GM12891 (cell line): ENCODE measurements at regions not wholly inside any gene's neighbourhood (a gene's known extent, or its start where the extent isn't known, plus 50 kb on each side); places are given as distances from the start of the nearest gene placed in this dataset.

Experiments used
- DNase-seq: peaks from one replicate; pipeline ENCODE4 v3.0.0; 2011; ENCODE audit warnings: low spot score; ENCODE audit not compliant: insufficient read length
- FAIRE-seq: peaks from 2 replicates; lab custom pipeline; 2011; peaks lifted over from hg19 to GRCh38; lab: Jason Lieb, UNC
- PAX5 ChIP-seq: IDR thresholded peaks from 2 replicates; pipeline ENCODE4 v1.6.1; 2011; ENCODE audit warnings: low read length, moderate library complexity, mild to moderate bottlenecking; ENCODE audit not compliant: insufficient read depth, severe bottlenecking
- POLR2A ChIP-seq: IDR thresholded peaks from 2 replicates; pipeline ENCODE4 v1.6.1; 2011; ENCODE audit warnings: low read depth, low read length, control low read depth
- POLR2AphosphoS5 ChIP-seq: IDR thresholded peaks from 2 replicates; pipeline ENCODE4 v1.6.1; 2011; ENCODE audit warnings: low read depth, low read length, control low read depth
- POU2F2 ChIP-seq: IDR thresholded peaks from 2 replicates; pipeline ENCODE4 v1.6.1; 2011; ENCODE audit warnings: low read depth, mild to moderate bottlenecking, control low read depth, low read length, moderate library complexity
- SPI1 ChIP-seq: IDR thresholded peaks from 2 replicates; pipeline ENCODE4 v1.6.1; 2011; ENCODE audit warnings: low read depth, low read length, control low read depth
- TAF1 ChIP-seq: IDR thresholded peaks from 2 replicates; pipeline ENCODE4 v1.6.1; 2011; ENCODE audit warnings: low read depth, low read length, control low read depth

DNA sequence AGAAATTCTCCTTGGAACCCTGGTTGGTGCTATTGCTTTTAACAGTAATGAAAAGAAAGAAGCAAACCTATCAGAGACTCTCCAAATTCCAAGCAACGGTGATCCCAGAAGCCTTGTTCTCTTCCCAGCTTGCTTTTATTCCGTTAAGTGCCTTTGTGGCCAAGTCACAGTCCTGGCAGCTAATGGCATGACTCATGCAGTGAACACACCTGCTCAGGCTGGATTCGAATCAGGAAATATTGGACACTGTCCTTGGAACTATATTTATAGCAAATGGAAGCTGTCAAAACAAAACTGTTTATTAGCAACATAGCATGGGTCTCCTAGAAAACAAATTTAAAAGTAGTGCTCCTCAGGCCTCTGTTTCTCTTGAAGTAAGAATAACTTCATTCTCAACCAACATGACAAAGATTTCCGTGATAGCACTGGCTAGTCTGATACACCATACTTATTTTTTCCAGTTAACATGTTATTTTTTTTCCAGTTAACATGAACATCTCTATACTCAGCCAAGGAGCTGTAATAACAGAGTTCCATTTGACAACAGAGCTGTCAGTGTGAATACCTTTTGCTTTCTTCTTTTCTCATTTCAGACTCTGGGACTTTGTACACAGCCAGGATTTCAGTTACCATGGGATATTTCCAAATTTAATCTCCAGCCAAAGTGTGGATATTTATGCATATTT is 502.4 kb downstream of the GADD45G start:
- DNase-seq (no peak), FAIRE-seq (no peak)
- TF ChIP-seq SPI1 = no peak
- no peak for TF ChIP-seq TAF1
- TF ChIP-seq POLR2AphosphoS5 = no peak
- no peak for TF ChIP-seq PAX5
- no peak for TF ChIP-seq POU2F2
- no peak for TF ChIP-seq POLR2A

DNA sequence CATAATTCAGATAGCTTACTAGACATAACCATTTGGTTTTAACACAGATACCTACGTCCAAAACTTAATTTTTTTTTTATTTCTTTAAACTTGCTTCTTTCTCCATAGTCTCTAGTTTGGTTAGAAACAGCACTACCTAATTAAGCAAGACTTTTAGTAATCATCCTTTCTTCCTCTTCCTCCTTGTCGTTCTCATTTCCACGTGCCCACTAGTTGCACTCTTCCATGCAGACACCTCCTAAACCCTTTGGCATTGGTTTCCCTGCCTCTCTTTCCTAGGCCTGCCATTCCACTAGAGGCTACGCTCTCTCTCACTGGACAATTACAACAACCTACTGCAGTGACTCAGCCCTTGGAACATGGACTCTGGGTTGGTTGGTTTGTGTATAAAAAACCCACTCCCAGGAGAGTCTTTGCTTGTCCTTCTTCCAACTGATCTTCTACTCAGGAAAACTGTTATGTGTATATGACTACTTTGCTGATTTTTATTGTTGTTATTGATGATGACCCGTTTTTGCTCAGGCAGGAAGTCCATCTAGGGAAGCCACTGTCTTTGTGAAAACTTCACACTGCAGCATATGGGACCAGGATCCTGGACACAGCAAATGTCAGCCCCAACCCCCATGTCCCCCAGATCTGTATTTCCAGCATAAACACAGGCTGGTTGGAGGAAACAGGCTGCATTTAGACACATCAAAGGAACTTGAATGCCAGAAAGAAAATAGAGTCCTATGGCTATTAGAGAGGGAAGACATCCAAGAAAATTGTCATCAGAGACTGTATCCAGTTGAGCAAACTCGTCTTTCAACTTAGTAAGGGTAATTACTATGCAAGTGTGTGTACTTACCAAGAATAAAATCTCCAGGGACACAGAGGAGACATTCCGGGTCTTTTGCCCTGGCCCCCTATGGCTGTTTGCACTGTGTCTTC is 503.2 kb downstream of the GADD45G start:
- DNase-seq (no peak), FAIRE-seq (no peak)
- TF ChIP-seq POLR2AphosphoS5 (no peak), PAX5 (no peak), SPI1 (no peak), POU2F2 (no peak)

DNA sequence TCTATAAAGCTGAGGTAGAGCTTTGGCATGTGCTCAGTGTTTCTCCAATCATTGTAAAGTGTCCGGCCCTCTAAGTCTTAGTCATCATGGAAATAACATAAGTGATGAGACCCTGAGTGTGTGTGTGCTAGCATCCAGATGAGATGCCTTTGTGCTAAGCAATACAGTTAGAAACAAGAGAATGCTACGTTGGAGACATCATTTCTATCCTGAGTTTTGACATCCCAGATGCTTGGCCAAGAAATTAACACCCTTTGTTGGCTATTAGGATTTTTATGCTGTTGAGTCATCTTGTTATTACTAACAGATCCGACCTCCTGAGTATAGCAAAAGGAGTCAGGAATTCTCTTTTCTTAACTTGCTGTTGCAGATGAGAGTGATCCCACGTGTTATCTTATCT is 508.0 kb downstream of the GADD45G start:
- FAIRE-seq = no peak
- TF ChIP-seq POLR2AphosphoS5 (no peak), SPI1 (no peak)
- no peak for DNase-seq

DNA sequence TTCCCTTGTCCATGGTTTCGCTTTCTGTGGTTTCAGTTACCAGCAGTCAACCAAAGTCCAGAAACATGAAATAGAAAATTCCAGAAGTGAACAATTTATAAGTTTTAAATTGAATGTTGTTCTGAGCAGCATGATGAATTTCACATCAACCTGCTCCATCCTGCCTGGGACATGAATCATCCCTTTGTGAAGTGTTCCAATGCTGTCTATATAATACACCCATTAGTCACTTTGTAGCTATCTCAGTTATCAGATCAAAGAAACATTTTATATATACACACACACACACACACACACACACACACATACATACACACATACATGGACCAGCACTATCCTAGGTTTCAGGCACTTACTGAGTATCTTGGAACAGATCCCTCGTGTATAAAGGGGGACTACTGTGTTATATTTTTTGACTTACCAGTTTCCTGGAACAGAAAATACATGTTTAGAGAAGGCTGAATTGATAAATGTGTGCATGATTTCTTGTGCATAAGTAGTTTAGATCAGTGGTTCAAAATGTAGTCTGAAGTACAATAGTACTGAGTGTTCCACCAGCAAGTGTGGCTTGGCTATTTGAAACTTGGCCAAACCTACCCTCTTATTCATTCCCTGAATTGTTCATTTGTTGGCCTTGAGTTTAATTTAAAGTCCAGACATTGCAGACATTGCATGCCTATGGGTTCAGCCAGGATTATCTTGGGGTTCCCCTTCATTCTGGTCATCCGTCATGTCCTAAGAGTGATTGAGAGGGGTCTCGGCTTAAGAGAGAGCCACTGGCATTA is 510.0 kb downstream of the GADD45G start:
- no peak for DNase-seq
- no peak for FAIRE-seq

DNA sequence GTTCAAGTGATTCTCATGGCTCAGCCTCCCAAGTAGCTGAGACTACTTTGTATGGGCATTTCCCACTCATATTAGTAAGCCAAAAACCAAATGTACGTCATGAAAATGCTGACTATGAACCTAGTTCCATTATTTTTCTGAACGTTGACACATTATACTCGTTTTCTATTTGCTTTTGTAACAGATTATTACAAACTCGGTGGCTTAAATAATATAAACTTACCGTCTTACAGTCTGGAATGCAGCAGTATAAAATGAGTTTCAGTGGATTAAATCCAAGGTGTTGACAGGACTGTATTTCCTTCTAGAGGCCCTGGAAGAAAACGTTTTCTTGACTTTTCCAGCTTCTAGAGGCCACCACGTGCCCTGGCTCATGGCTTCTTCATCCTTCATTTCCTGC is 517.0 kb downstream of the GADD45G start:
- TF ChIP-seq POLR2AphosphoS5 (no peak), TAF1 (no peak), PAX5 (no peak), POLR2A (no peak), SPI1 (no peak), POU2F2 (no peak)
- FAIRE-seq (no peak), DNase-seq (no peak)

More for the DNA sequence above, 510.0 kb downstream of the GADD45G start:
- no peak for TF ChIP-seq POLR2AphosphoS5
- TF ChIP-seq POU2F2 = no peak
- TF ChIP-seq PAX5 = no peak
- no peak for TF ChIP-seq POLR2A
- no peak for TF ChIP-seq SPI1
- TF ChIP-seq TAF1 = no peak

DNA sequence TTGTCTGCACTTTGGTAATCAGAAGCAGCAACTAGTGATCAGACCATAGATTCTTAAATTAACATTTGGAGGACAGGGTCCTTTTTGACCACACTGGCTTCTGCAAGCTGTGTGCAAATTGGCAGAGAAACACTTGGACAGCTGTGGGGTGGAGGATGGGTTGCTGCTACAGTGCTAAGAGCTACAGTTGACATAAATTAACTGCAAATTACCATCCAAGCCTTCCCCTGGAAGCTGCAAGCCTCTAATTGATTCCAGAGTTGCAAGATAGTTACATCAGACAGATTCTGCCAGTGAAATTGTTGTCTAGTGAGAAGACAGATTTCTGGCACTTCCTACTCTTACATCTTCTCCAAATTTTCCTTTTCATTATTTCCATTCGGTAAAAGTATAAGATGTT is 517.7 kb downstream of the DIRAS2 start:
- FAIRE-seq = no peak
- no peak for TF ChIP-seq POLR2A
- no peak for TF ChIP-seq POLR2AphosphoS5
- no peak for TF ChIP-seq PAX5
- no peak for TF ChIP-seq SPI1
- no peak for TF ChIP-seq POU2F2
- TF ChIP-seq TAF1 = no peak
- no peak for DNase-seq

DNA sequence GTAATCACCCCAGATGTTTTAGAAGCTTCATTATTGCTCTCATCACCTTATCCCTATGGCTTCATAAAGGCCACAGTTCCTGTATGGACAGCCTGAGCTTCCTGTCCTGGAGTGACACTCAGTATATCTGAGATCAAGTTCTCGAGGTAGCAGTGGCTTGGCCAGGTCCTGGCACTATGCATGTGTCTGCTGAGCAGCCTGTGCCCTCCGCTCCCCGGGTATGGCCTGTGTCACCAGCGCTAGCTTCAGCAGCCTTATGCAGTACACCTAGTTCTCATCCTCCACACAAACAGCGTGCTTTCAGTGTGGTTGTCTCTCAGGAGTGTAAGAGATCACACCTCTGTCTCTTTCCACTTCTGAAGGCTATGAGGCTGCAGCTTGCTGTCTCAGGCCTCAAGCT is 514.7 kb downstream of the DIRAS2 start:
- DNase-seq (no peak), FAIRE-seq (no peak)
- TF ChIP-seq SPI1 (no peak), POU2F2 (no peak), POLR2AphosphoS5 (no peak), TAF1 (no peak), PAX5 (no peak), POLR2A (no peak)

DNA sequence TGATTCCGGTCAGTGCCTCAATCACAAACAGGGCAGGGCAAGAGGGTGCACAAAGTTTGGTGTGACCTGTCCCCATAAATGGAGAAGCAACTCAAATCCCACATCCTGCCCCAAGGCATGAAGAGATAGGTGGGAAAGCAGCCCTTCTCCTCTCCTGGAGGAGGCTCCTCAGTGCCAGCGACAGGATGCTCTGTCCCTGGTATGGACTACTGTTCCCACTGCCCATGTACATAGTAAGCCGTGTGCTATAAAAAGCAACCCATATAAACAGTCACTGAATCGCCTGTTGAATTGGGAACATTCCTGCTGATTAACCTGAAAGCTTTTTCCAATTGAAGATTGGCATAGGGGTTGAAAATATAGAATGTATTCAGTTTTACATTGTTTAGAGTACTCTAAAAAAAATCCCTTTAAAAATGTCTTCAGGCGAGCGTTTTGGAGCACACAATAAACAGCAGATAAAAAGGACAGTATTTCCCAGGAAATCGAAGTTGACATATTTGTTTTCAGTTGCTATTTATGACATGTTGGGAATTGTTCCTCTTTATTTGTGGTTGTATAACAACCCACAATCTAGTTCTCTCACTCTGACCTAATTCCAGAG is 513.9 kb downstream of the DIRAS2 start:
- DNase-seq = no peak
- no peak for FAIRE-seq
- TF ChIP-seq POU2F2 (no peak), SPI1 (no peak), POLR2AphosphoS5 (no peak), POLR2A (no peak), TAF1 (no peak), PAX5 (no peak)

DNA sequence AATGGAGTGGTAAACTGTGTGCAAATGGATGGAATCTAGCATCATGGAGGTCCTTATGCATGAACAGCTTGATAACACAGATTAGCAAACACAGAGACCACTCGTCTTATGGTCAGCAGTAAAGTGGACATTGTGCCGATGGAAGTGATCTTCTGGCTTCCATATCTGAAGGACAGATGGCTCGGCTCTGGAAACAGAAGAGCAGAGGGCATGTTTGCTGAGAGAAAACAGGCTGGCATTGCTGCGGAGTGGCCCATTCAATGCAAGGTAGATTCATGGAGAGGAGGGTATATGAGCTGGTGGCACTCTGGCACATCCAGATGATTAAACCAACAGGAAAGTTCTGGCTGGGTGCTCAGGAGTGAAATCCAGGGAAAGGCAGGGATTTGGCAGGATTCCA is 513.2 kb downstream of the DIRAS2 start:
- DNase-seq (no peak), FAIRE-seq (no peak)
- TF ChIP-seq SPI1 (no peak), POLR2A (no peak), POU2F2 (no peak), TAF1 (no peak), PAX5 (no peak), POLR2AphosphoS5 (no peak)
